Endothelial cell of umbilical vein (primary cell): ENCODE measurements at regions not wholly inside any gene's neighbourhood (a gene's known extent, or its start where the extent isn't known, plus 50 kb on each side); places are given as distances from the start of the nearest gene placed in this dataset.

Experiments
- BruUV-seq: library from RNA; stranded (reverse); fragments of 400-500 nt; replicated peaks from 2 replicates; lab custom pipeline; 2021; lab: Mats Ljungman, UMichigan
- CTCF ChIA-PET: fragments of 300-600, 350-600 bp; sonication (Branson Sonifier 250); formaldehyde crosslinking; loops from one replicate; lab custom pipeline; 2021; ENCODE audit warnings: antibody characterized with exemption, inconsistent platforms; lab: Charles Lee
- POLR2A ChIA-PET: fragments of 300-600, 350-600 bp; sonication (Branson Sonifier 250); formaldehyde crosslinking; loops from one replicate; lab custom pipeline; 2021; ENCODE audit warnings: antibody characterized with exemption, inconsistent platforms; lab: Charles Lee
- DNase-seq: peaks from one replicate; pipeline ENCODE4 v3.0.0-alpha.2; 2011; ENCODE audit warnings: low read depth, low spot score
- FAIRE-seq: peaks from 2 replicates; lab custom pipeline; 2011; peaks lifted over from hg19 to GRCh38; lab: Jason Lieb, UNC
- H2AFZ ChIP-seq: 2 replicates; pipeline ENCODE4 v1.6.0; 2012; ENCODE audit warnings: low read depth, low read length, control low read depth, inconsistent platforms
- H3K27ac ChIP-seq: 2 replicates; pipeline ENCODE4 v1.5.1; 2011; ENCODE audit warnings: low read depth, mild to moderate bottlenecking, control low read depth, low read length, moderate library complexity; ENCODE audit not compliant: insufficient read depth
- H3K27me3 ChIP-seq, 2 experiments: 2 replicates each; pipeline versions ENCODE4 v1.6.0 to v1.6.1; 2011; ENCODE audit warnings: low read length in 2 of 2, mixed read lengths in 1 of 2; ENCODE audit not compliant: control insufficient read depth in 2 of 2, insufficient read depth in 2 of 2
- H3K36me3 ChIP-seq, 2 experiments: 2 replicates in 1 of 2; 3 replicates in 1 of 2; pipeline ENCODE4 v1.5.1; 2011; ENCODE audit warnings: low read length in 2 of 2, mild to moderate bottlenecking in 1 of 2, moderate library complexity in 1 of 2; ENCODE audit not compliant: control insufficient read depth in 2 of 2, insufficient read depth in 2 of 2; ENCODE audit errors: extremely low read depth in 1 of 2
- H3K4me1 ChIP-seq: 3 replicates; pipeline ENCODE4 v1.5.1; 2011; ENCODE audit warnings: mild to moderate bottlenecking, low read length; ENCODE audit not compliant: control insufficient read depth, insufficient read depth; ENCODE audit errors: extremely low read depth
- H3K4me2 ChIP-seq: 2 replicates; pipeline ENCODE4 v1.6.1; 2011; ENCODE audit warnings: low read length, control low read depth, mixed read lengths; ENCODE audit not compliant: insufficient read depth
- H3K4me3 ChIP-seq, 3 experiments: fragments of 200-600 bp in 1 of 3; sonication (generic), shearing (Covaris generic) in 1 of 3; replicated peaks in 1 of 3; 2 replicates each; pipeline ENCODE4 v1.5.1; 2011 to 2016; ENCODE audit warnings: control low read depth in 3 of 3, low read length in 3 of 3, mild to moderate bottlenecking in 2 of 3, inconsistent platforms in 1 of 3, low read depth in 1 of 3, moderate library complexity in 1 of 3; ENCODE audit not compliant: insufficient read depth in 1 of 3
- H3K79me2 ChIP-seq: 2 replicates; pipeline ENCODE4 v1.6.0; 2012; ENCODE audit warnings: low read length, inconsistent platforms; ENCODE audit not compliant: control insufficient read depth, insufficient read depth
- H3K9ac ChIP-seq: replicated peaks from 2 replicates; pipeline ENCODE3; 2011; ENCODE audit warnings: low read length, control low read depth; ENCODE audit not compliant: insufficient read depth; ENCODE audit errors: extremely low read depth
- H3K9me1 ChIP-seq: replicated peaks from 3 replicates; pipeline ENCODE4 v1.6.0; 2011; ENCODE audit warnings: mild to moderate bottlenecking, low read length; ENCODE audit not compliant: control insufficient read depth, insufficient read depth; ENCODE audit errors: extremely low read depth
- H3K9me3 ChIP-seq: replicated peaks from 2 replicates; pipeline ENCODE4 v1.5.1; 2012; ENCODE audit warnings: low read length, inconsistent platforms; ENCODE audit not compliant: control insufficient read depth, insufficient read depth
- H4K20me1 ChIP-seq: replicated peaks from 2 replicates; pipeline ENCODE3; 2011; ENCODE audit warnings: mild to moderate bottlenecking, low read length; ENCODE audit not compliant: control insufficient read depth, insufficient read depth; ENCODE audit errors: extremely low read depth
- CTCF ChIP-seq, 2 donors: IDR thresholded peaks; 1 replicate in 1 of 2; 2 replicates in 1 of 2; pipeline ENCODE4 v1.5.1; 2011; ENCODE audit warnings: low read length in 2 of 2, mild to moderate bottlenecking in 2 of 2, moderate library complexity in 2 of 2, control low read depth in 1 of 2, inconsistent platforms in 1 of 2, low read depth in 1 of 2; ENCODE audit not compliant: insufficient read depth in 1 of 2; ENCODE audit errors: extremely low read depth in 1 of 2
- GATA2 ChIP-seq: IDR thresholded peaks from 2 replicates; pipeline ENCODE4 v1.7.0; 2011; ENCODE audit warnings: low read depth, mild to moderate bottlenecking, moderate library complexity, mixed read lengths, low read length; ENCODE audit not compliant: insufficient read length, insufficient read depth
- JUN ChIP-seq: IDR thresholded peaks from 2 replicates; pipeline ENCODE4 v1.6.1; 2011; ENCODE audit warnings: borderline replicate concordance, low read depth; ENCODE audit not compliant: insufficient read length, insufficient read depth
- MYC ChIP-seq: IDR thresholded peaks from one replicate; pipeline ENCODE4 v1.6.1; 2011; ENCODE audit warnings: mild to moderate bottlenecking, low read depth, low read length
- POLR2A ChIP-seq: IDR thresholded peaks from 2 replicates; pipeline ENCODE4 v1.6.1; 2012; ENCODE audit warnings: low read depth, mild to moderate bottlenecking, control low read depth, low read length
- POLR2AphosphoS5 ChIP-seq: IDR thresholded peaks from 2 replicates; pipeline ENCODE4 v1.6.1; 2012; ENCODE audit warnings: low read depth, mild to moderate bottlenecking, control low read depth, low read length, moderate library complexity; ENCODE audit not compliant: insufficient read depth
- dilution Hi-C: fragments of 300-500 bp; cut with MboI; formaldehyde crosslinking; loops from one replicate; pipeline ENCODE4 v1.15.0; 2019; ENCODE audit warnings: low sequenced_read_pairs; ENCODE audit not compliant: extremely low pct_ligation_motif_present
- intact Hi-C: fragments of 100-400 bp; cut with micrococcal nuclease; formaldehyde crosslinking; loops from one replicate; pipeline ENCODE4 v1.10.0; 2022

DNA sequence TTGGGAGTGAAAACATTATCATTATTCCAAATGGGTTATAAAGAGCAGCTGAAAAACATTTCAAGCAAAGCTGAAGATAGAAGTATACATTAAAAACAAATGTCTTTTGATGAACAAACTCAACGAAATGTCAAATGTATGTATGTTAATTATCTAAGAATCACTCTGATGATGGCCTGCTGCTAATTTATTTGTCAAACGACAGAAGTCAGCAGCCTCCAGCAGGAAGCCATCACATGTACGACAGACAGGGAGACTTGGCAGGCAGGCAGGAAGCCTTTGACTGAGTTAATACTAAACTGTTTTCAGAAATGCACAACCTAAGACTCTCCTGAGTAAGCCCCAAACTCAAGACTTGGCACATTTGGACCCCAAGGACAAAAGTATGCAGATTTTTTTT lies 491.1 kb downstream of the ZNF385D start:
- Histone ChIP-seq H3K4me2 (no peak overlapping the region), H3K9me1 (no peaks in the 10 kb centered on the region), H3K9me3 (no peaks in the 10 kb centered on the region), H3K9ac (no peak overlapping the region), H3K27ac (no peak overlapping the region), H3K36me3 (no peaks in the 10 kb centered on the region), H3K4me1 (no peaks in the 10 kb centered on the region), H3K27me3 (no peaks in the 10 kb centered on the region), H2AFZ (no peak overlapping the region), H3K4me3 (no peak overlapping the region), H4K20me1 (no peaks in the 10 kb centered on the region), H3K79me2 (no peaks in the 10 kb centered on the region)
- DNase-seq, result no peak
- POLR2A ChIA-PET, result no interaction called here
- FAIRE-seq, result no peak
- TF ChIP-seq MYC, result no peak
- TF ChIP-seq JUN, result no peak
- no peak for TF ChIP-seq CTCF (IDR thresholded peaks at IDR 0.05; ENCODE audit: extremely low read depth in 1 of 2, insufficient read depth in 1 of 2, low read depth in 1 of 2, low read length in 2 of 2)
- no peak for TF ChIP-seq GATA2
- CTCF ChIA-PET, result no interaction called here
- dilution Hi-C loops, result no loop called here
- intact Hi-C loops, result no loop called here
- no TSS peak for BruUV-seq

DNA sequence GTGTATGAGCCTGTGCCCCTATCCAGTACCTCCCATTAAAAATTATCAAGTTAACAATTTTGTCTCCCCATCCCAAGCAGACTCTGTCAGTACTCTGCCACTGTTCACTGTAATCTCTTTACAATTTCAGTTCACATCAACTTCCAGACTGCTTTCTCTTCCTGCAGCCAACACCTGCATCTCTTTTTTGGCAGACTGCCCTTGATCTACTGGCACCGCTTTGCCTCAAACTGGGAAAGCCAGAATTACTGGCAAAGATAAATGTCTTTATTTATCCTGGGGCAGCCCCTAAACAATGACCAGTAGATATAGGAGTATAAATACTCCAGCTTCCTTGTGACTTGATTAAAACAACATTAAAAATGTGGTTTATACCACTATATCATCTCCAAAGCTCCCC lies 494.1 kb downstream of the ZNF385D start:
- H3K9me1 ChIP-seq, result no peaks in the 10 kb centered on the region
- H4K20me1 ChIP-seq, result no peaks in the 10 kb centered on the region
- BruUV-seq, result no TSS peak
- no peak overlapping the region for H3K4me3 ChIP-seq
- intact Hi-C loops (no loop called here), dilution Hi-C loops (no loop called here)
- H3K27me3 ChIP-seq, result no peaks in the 10 kb centered on the region
- FAIRE-seq (no peak), DNase-seq (peak; percentile 5)
- no peak for TF ChIP-seq POLR2A
- TF ChIP-seq JUN, result no peak
- TF ChIP-seq POLR2AphosphoS5, result no peak
- no peak for TF ChIP-seq CTCF (IDR thresholded peaks at IDR 0.05; ENCODE audit: extremely low read depth in 1 of 2, insufficient read depth in 1 of 2, low read depth in 1 of 2, low read length in 2 of 2)
- ChIA-PET CTCF (no interaction called here), POLR2A (no interaction called here)
- H3K4me2 ChIP-seq, result no peak overlapping the region
- no peak overlapping the region for H3K27ac ChIP-seq
- no peaks in the 10 kb centered on the region for H3K79me2 ChIP-seq
- H2AFZ ChIP-seq, result no peak overlapping the region
- no peaks in the 10 kb centered on the region for H3K9me3 ChIP-seq
- H3K9ac ChIP-seq, result no peak overlapping the region
- no peaks in the 10 kb centered on the region for H3K36me3 ChIP-seq
- no peaks in the 10 kb centered on the region for H3K4me1 ChIP-seq
